Lung (tissue), 11 donors: ENCODE measurements at regions not wholly inside any gene's neighbourhood (a gene's known extent, or its start where the extent isn't known, plus 50 kb on each side); places are given as distances from the start of the nearest gene placed in this dataset.

Source experiments
- ATAC-seq: fragments of 200-7000 bp; cut with Tn5 transposase; one replicate; pipeline ENCODE4 v1.9.1; 2020; ENCODE audit warnings: moderate number of reproducible peaks; ENCODE audit not compliant: insufficient read depth, low FRiP score
- DNase-seq, 3 donors: peaks; one replicate each; pipeline ENCODE4 v3.0.0-alpha.2; 2013 to 2017
- H3K27ac ChIP-seq, 2 donors: one replicate each; pipeline ENCODE4 v1.5.1; 2013; ENCODE audit warnings: mild to moderate bottlenecking in 2 of 2, moderate library complexity in 2 of 2, control low read depth in 1 of 2, inconsistent platforms in 1 of 2, low read depth in 1 of 2, low read length in 1 of 2
- H3K27me3 ChIP-seq, 3 donors: one replicate each; pipeline ENCODE4 v1.5.1; 2013; ENCODE audit warnings: low read length in 2 of 3; ENCODE audit not compliant: control insufficient read depth in 3 of 3, insufficient read depth in 3 of 3
- H3K36me3 ChIP-seq, 4 donors: one replicate each; pipeline ENCODE4 v1.5.1; 2013; ENCODE audit warnings: low read length in 4 of 4, mild to moderate bottlenecking in 1 of 4, moderate library complexity in 1 of 4; ENCODE audit not compliant: control insufficient read depth in 4 of 4, insufficient read depth in 4 of 4
- H3K4me1 ChIP-seq, 5 donors: one replicate each; pipeline ENCODE4 v1.5.1; 2013; ENCODE audit warnings: low read length in 5 of 5, mild to moderate bottlenecking in 2 of 5, moderate library complexity in 1 of 5; ENCODE audit not compliant: control insufficient read depth in 5 of 5, insufficient read depth in 5 of 5
- H3K4me3 ChIP-seq: one replicate; pipeline ENCODE4 v1.5.1; 2013; ENCODE audit warnings: mild to moderate bottlenecking, control low read depth, moderate library complexity
- H3K9ac ChIP-seq, 2 donors: one replicate each; pipeline ENCODE4 v1.5.1; 2013; ENCODE audit warnings: low read length in 2 of 2, control low read depth in 1 of 2; ENCODE audit not compliant: insufficient read depth in 1 of 2
- H3K9me3 ChIP-seq, 4 donors: one replicate each; pipeline ENCODE4 v1.5.1; 2013; ENCODE audit warnings: low read length in 3 of 4, mild to moderate bottlenecking in 1 of 4, moderate library complexity in 1 of 4; ENCODE audit not compliant: control insufficient read depth in 4 of 4, insufficient read depth in 3 of 4
- CTCF ChIP-seq: IDR thresholded peaks from 2 replicates; pipeline ENCODE4 v1.5.1; 2012; ENCODE audit warnings: mild to moderate bottlenecking; ENCODE audit errors: control extremely low read depth, extremely low read depth
- WGBS, 2 donors: extraction: QIAGEN DNeasy Blood & Tissue Kit; methylation state at CpG; one replicate each; pipeline ENCODE4 v1.1.7; 2013; 5-methylcytosine and 5-hydroxymethylcytosine counted together
- donor health status: control.
- donor health status: control.
- donor health status: Bipolar disorder and iron deficiency.
- donor health status: healthy.
- donor health status: DM: yes; HTN: yes; CAD: no.

- Histone ChIP-seq H3K27me3 (peaks cover 0 to 6% (median 0%) of the 10 kb centered on the region in 3 donors), H3K36me3 (no peaks in the 10 kb centered on the region), H3K9ac (no peak overlapping the region), H3K4me1 (no peaks in the 10 kb centered on the region), H3K9me3 (peaks cover 0 to 10% (median 3%) of the 10 kb centered on the region in 4 donors), H3K4me3 (no peak overlapping the region), H3K27ac (no peak overlapping the region)
- WGBS, 2 donors = 90 to 98% methylated on average over 8 of the region's 8 CpGs
- DNase-seq (no peak), ATAC-seq (no peak)
- no peak for TF ChIP-seq CTCF
These were observed 277.3 kb downstream of the GALR1 start for GRCh38 chr18:77526962-77527361.

GRCh38 chr18:77528872-77529271 lies 279.2 kb downstream of the GALR1 start:
- no peaks in the 10 kb centered on the region for H3K36me3 ChIP-seq
- H3K4me1 ChIP-seq = no peaks in the 10 kb centered on the region
- peaks cover 0 to 6% (median 0%) of the 10 kb centered on the region in 3 donors for H3K27me3 ChIP-seq
- ATAC-seq (no peak), DNase-seq (no peak)
- TF ChIP-seq CTCF = no peak
- H3K9ac ChIP-seq = no peak overlapping the region
- no peak overlapping the region for H3K4me3 ChIP-seq
- WGBS, 2 donors = 61 to 64% methylated on average over 3 of the region's 3 CpGs
- H3K27ac ChIP-seq = no peak overlapping the region
- peaks cover 0 to 10% (median 3%) of the 10 kb centered on the region in 4 donors for H3K9me3 ChIP-seq

GRCh38 chr18:77529492-77530176 lies 280.0 kb downstream of the GALR1 start:
- WGBS, 2 donors = 82% methylated on average over 7 of the region's 7 CpGs
- H3K27me3 ChIP-seq = peaks cover 0 to 6% (median 0%) of the 10 kb centered on the region in 3 donors
- no peak for TF ChIP-seq CTCF
- H3K9ac ChIP-seq = no peak overlapping the region
- no peak overlapping the region for H3K4me3 ChIP-seq
- no peak overlapping the region for H3K27ac ChIP-seq
- DNase-seq (no peak), ATAC-seq (no peak)
- no peaks in the 10 kb centered on the region for H3K36me3 ChIP-seq
- H3K4me1 ChIP-seq = no peaks in the 10 kb centered on the region
- H3K9me3 ChIP-seq = peaks cover 0 to 10% (median 3%) of the 10 kb centered on the region in 4 donors

- Histone ChIP-seq H3K4me3 (no peak overlapping the region), H3K27ac (no peak overlapping the region), H3K36me3 (no peaks in the 10 kb centered on the region), H3K9me3 (peaks cover 0 to 10% (median 3%) of the 10 kb centered on the region in 4 donors), H3K9ac (no peak overlapping the region), H3K27me3 (peaks cover 0 to 6% (median 0%) of the 10 kb centered on the region in 3 donors), H3K4me1 (no peaks in the 10 kb centered on the region)
- DNase-seq = no peak
- TF ChIP-seq CTCF = no peak
- 74 to 82% methylated on average over 9 of the region's 9 CpGs for WGBS, 2 donors
- no peak for ATAC-seq
These were observed 281.1 kb downstream of the GALR1 start for GRCh38 chr18:77530732-77531131.
